ENCODE measurements at regions not wholly inside any gene's neighbourhood (a gene's known extent, or its start where the extent isn't known, plus 50 kb on each side); places are given as distances from the start of the nearest gene placed in this dataset.
"Not testable (repeated sequence)": the region's sequence is repeated elsewhere in the genome, so short reads cannot be mapped to it uniquely, and the experiment has no call there.

DNA sequence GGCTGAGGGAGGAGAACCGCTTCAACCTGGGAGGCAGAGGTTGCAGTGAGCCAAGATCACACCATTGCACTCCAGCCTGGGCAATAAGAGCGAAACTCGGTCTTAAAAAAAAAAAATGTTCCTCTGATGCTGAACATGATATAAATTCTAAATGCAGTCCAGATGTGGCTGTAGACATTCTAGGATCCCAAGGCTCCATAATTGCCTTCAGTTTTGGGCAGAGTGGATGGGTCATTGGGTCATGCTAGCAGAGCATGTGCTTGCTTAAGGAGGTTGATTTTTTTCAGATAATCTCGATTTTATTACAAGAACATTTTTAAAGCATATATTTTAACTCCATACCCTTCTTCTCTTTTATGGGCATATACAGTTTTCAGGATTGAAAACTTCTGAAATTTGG is 112.0 kb downstream of the UTRN start:
- no peak for DNase-seq

DNA sequence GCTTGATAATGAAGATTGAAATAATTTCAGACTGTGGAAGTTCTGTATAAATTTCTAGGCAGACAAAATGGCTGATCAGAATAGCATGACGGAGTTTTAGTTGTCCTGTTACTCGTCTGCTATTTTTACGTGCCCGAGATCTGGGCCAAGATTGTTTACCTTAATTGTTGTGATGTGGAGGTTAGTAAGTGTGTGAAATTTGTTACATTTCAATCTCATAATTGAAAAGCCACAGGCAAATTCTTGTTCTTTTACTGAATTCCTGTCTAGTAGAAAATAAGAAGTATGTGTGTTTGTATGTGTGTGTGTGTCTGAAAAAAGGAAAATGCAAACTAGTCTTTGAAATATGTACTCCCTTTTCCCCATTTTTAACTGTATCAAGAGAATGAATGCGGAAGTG is 115.2 kb downstream of the UTRN start:
- DNase-seq = no peak

DNA sequence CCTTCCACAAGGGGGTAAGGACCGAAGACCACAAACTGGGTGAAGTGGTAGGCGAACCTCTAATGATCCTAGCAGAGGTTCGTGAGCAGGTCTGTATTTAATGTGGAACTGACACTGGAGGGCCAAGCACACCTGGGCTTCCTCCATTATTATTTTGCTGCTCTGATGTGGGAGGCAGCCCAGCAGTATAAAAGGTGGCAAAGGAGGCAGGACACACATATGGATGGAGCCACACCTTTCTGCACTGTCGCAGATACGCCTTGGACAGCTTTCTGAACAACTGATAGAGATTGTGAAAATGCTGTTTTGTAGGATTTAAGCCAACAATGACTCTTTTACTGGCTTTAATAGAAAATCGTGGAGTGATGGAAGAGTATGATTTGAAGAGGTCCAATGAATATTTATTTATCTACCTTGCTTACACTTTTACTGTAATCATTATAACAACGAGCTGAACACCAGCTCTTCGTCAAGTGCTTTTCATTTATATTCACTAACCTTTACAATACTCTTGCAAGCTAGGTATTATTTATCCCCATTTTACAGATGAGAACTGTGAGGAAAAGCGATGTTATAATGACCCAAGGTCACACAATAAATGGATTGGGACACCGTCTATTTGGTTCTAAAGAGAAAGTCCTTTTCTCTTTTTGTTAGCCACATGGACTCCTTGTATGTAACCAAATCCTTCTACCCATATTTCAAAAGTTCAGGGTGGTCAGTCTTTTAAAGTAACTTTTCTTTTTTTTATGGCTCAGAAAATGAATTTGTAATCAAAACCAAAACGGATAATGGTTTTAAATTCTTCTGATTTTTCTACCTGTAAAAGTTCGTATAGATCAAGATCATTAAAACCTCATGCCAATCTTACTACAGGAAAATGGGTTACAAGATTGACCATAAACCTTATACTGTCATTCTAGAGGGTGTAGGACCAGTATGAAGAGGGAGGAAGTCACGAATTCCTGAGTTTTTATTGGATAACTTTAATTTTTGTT is 116.9 kb downstream of the UTRN start:
- DNase-seq = no peak

DNA sequence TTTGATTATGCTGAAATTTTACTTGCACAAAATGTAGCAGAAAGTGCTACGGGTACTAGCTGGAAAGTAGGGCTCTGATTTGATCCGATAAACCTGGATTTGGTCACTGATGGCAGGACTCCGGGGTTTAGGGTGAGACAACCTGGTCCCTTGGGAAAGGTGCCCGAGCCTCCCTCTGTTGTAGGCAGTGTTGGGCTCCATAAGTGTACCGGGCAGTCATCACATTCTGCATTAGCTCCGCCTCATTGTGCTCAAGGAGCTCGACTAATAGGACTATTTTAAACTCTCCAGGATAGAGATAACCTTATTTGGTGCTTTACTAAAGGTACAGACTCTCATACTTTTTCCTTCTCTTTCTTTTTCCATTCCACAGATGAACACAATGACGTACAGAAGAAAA is 117.6 kb downstream of the UTRN start:
- no peak for DNase-seq

DNA sequence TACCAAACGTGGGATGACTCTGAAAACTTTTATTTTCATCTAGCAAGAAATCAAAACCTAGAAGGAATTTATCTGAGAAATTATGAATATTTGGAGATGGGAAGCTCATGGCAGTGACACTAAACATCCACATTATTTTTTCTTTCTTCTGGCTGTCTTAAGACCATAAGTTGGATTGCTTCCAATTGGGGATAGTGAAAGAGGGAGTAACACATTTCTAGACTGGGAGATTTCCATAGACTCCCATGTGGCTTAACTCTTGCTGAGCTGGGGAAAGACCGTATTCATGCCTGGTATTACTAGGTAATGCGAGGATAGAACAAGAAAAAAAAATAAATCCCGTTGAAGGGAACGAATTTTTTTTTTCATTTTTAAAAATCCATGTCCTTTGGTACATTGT is 120.0 kb downstream of the UTRN start:
- no peak for DNase-seq

DNA sequence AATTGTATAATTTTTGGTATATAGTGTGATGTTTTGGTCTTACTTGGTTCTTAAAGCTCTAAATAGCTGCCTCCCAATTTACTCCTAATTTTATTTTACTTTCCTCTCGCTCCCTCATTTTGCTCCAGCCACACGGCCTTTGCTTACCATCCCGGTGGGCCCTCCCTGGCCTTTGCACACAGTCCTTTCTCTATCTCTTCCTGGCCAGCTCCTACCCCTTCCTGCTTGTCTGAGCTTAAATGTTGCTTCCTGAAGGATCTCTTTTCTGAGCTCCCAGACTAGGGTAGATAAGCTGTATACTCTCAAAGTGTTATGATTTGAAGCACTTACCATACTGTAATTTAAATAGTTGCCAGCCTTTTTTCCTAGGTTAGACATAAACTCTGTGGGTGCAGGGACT is 121.7 kb downstream of the UTRN start:
- no peak for DNase-seq

DNA sequence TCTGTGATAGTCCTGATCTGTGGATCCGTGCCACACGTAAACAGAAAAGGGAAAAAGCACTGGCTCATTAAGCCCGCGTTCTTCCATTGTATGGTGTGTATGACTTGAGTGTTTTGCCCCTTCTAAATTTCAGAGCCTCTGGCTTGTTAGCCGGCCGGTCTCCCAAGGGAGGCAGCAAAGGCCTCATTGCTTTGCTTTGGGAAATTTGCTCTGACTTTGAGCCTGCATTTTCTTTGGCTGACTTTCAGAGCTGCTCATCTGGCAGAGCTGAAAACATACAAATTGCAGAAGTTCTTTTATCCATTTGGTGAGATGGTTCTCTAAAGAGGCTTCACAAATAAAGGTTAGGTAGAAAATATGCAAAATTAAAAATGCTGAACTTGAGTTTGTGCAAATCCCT is 123.0 kb downstream of the UTRN start:
- DNase-seq = no peak

DNA sequence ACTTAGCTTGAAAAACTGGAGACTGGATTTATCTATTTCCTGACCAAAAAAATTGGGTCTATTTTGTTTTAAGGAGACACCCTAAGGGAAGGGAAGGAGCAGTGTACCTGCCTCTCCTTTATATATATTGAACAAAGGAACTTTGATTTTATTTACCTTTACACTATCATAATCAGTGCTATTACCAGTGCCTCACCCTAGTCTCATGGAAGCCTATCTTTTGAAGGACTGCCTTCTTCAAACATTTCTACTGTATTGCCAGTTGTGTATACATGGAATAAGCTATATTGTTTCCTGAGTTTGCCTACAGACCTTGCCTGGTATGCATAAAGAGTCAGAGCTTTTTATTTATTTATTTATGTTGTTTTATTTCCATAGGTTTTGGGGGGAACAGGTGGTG is 124.9 kb downstream of the UTRN start:
- DNase-seq = no peak

DNA sequence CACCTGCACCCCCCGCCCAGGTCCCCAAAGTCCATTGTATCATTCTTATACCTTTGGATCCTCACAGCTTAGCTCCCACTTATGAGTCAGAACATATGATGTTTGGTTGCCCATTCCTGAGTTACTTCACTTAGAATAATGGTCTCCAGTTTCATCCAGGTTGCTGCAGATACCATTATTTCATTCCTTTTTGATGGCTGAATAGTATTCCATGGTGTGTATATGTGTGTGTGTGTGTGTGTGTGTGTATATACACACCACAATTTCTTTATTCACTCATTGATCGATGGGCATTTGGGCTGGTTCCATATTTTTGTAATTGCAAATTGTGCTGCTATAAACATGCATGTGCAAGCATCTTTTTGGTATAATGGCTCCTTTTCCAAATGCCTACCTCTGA is 125.4 kb downstream of the UTRN start:
- DNase-seq = not testable (repeated sequence)

DNA sequence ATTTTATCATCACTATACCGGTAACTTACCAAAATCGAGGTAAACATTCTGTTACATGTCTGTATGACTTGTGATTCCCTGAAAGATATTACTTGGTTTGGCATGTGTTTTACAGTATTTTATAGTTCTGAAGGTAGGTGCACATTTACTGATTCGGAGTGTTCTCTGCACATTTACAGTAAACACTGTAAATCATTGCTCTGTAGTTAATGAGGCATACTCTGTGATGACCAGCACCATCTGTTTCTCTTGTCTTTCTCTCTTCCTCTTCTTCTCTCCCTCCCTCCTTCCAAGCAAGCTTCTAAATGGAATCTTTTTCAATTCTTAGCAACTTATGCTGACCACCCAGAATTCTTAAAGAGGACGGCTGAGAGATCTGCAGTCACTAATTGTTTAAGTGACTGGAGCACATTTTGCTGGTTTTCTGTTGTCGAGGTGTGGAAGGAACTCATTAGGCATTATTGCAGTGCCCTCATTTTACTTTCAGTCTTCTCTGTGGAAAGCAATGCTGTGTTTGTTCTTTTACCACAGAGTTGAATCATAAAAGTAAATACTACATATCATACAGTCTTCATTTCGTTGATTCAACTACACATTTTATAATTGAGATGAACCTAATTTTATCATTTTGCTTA is 126.5 kb downstream of the UTRN start:
- DNase-seq = no peak

DNA sequence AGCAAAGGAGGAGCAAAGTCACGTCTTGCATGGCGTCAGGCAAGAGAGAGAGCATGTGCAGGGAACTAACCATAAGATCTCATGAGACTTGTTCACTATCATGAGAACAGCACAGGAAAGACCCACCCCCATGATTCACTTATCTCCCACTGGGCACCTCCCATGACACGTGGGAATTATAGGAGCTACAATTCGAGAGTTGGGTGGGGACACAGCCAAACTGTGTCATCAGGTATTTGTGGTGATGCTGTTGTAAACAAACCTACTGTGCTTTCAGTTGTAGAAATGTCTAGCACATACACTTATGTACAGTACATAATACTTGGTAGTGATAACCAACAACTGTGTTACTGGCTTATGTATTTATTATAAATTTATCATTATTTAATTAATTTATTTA is 128.3 kb downstream of the UTRN start:
- DNase-seq = no peak

DNA sequence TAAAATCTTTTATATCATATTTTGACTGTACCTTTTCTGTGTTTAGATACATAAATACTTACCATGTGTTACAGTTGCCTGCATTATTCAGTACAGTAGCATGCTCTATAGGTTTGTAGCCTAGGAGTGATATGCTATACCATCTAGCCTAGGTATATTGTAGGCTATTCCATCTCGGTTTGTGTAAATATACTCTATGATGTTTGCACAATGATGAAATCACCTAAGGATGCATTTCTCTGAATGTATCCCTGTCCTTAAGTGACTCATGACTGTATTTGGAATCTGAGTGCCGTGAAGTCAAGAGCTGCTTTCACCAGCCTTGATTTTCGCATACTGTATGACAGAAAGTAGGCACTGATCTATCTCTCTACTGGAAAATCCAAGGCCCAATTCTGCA is 129.9 kb downstream of the UTRN start:
- DNase-seq = no peak

DNA sequence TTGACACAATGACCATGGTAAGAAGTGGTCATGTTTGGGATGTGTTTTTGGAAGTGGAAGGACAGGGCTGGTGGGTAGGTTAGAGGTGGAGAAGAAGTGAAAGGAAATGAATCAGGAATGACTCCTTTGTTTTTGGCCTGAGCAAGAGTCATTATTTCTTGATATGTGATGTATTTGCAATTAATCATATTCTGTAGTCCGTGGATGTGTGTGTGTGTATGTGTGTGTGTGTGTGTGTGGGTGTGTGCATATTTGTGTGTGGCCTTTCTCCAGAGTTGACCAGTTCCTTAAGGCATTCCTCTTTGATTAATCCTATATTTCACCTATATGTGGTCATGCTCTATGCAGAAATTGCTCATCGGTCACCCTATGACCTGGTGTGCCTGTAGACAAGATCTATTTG is 130.7 kb downstream of the UTRN start:
- no peak for DNase-seq

DNA sequence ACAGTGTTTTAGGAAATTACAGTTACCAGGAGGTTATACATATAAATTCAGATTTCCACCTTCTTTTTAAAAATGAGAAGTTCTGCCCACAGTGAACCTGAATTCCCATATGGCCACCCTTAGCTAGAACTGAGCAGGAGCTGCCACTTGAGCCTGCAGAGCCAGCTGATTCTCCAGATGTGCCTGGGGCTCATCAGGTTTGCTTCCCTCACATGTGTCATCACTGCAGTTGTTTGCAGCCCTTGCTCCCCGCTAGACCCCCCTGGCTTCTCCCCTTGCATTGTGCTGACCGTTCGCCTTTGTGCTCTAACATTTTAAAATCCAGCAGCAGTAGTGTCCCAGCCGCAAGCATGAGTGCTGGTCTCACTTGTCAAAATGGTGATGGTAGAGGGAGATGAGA is 131.1 kb downstream of the UTRN start:
- DNase-seq = no peak

DNA sequence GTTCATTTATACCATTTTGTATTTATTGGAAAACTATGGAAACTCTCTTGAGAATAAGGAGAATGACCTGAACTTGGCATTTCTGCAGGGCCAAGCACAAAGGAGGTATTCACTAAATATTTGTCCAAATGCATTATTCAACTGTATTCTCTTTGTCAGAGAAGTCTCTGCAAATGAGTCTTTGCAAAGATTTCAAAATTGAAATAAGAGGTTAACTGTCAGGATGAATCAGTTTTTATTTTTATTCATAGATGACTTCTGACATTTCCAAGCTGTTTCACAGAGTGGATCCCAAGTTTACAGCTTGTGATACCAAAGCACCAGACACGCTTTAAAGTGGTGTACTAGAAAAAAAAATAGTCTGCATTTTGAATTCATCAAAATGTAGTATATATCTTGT is 131.6 kb downstream of the UTRN start:
- DNase-seq = no peak

DNA sequence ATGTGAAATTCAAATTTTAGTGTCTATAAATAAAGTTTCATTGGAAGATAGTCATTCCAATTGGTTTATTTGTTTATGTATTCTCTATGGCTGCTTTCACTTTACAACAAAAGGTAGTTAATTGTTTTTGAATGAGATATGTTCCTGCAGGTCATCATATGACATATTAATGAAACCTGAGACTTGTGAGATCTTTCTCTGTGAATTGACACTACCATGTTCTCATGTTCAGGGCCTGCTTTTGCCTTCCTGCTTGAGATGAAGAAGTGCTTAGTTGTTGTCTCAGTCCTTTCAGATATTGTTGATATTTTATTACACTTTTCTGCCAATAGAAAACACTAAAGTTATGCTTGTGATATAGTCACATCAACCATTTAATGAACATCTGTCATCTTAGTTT is 132.5 kb downstream of the UTRN start:
- DNase-seq = no peak

DNA sequence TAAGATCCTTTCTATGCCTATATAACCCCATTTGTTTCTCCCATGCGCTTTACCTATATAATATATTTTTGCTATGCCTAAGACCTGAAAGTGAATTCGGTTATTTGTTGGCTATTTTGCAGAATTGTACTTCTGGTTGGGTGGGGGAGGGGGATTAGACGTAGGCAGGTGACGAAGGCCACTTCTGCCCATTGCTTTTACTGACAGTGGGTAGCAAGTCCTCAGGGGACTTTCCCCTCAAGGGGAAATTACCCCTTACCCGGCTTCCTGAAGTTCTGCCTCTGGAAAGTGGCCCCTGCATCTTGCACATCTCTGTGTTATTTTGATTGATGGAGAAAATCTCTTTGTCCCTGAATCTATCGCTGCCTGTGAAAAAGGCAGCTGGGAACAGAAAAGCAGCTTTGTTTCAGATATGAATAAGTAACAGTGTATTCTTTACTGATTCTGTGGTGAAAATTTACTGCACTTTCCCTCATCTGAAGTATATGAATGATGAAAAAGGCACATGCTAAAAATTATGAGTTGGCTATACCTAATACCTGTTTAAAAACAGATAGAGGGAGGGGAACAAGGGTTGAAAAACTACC is 133.9 kb downstream of the UTRN start:
- no peak for DNase-seq

DNA sequence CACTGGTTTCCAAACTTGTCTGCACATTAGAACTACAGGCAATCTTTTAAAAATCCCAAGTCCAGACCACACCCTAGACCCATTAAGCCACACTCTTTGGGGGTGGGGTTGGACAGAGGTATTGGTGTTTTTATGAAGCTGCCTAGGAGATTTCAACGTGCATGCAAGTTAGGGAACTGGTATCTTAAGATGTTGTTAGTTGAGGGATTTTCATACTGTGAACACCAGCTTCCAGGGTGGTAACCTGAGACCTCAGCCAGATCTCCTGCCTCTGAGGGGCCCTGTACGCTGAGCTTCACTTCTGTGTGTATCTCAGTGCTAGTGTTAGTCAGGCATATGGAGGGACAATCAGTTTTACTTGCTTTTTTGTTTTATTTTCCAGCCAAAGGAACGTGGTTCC is 138.0 kb downstream of the UTRN start:
- DNase-seq = no peak

DNA sequence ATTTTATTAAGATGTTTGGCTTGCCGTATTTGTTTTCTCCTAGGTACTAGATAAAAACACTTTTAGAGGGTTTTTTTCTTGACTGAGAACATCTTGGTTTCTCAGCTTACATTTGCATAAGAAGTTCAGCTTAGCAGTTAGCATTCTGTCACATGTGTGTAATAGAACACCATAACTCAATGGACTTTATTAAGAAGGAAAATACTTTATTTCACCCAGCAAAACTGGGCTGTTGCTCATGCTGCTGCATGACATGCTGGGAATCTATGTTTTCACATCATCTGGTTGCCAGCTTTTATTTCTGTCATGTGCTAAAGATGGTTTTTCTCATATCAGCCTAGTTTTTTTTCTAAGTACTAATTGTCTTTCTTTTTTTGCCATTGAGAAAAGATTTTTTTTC is 144.6 kb downstream of the UTRN start:
- no peak for DNase-seq

DNA sequence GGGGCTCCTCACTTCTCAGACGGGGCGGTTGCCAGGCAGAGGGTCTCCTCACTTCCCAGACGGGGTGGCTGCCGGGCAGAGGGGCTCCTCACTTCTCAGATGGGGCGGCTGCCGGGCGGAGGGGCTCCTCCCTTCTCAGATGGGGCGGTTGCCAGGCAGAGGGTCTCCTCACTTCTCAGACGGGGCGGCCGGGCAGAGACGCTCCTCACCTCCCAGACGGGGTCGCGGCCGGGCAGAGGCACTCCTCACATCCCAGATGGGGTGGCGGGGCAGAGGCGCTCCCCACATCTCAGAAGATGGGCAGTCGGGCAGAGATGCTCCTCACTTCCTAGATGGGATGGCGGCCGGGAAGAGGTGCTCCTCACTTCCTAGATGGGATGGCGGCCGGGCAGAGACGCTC is 148.3 kb downstream of the UTRN start:
- DNase-seq = not testable (repeated sequence)

DNA sequence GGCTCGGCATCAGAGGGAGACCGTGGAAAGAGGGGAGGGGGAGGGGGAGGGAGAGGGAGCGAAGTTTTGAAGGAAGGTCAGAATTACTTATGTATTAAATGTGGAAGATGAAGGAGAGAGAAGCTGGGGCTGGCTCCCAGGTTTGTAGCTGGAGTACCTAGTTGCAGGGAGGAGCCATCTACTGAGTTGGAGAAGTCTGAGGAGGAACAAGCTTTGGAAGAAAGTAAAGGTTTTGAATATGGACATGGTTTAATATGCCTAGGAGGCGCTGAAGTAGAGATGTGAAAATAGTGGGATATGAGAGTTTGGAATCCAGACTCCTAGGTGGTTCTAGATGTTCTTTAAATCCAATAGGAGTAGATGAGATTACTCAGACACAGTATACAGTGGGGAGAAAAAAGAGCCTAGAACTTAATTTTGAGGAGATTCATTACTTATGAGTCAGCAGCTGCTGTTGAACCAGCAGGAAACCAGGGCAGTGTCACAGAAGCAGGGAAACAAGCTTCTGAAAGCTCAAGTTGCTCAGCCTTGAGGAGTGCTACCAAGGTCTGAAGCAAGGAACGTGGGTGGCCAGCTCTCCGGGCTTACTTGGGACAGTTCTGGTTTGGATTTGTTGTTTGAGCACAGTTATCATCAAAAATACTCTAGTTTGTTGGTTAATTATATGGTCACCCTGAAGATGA is 149.3 kb downstream of the UTRN start:
- no peak for DNase-seq

DNA sequence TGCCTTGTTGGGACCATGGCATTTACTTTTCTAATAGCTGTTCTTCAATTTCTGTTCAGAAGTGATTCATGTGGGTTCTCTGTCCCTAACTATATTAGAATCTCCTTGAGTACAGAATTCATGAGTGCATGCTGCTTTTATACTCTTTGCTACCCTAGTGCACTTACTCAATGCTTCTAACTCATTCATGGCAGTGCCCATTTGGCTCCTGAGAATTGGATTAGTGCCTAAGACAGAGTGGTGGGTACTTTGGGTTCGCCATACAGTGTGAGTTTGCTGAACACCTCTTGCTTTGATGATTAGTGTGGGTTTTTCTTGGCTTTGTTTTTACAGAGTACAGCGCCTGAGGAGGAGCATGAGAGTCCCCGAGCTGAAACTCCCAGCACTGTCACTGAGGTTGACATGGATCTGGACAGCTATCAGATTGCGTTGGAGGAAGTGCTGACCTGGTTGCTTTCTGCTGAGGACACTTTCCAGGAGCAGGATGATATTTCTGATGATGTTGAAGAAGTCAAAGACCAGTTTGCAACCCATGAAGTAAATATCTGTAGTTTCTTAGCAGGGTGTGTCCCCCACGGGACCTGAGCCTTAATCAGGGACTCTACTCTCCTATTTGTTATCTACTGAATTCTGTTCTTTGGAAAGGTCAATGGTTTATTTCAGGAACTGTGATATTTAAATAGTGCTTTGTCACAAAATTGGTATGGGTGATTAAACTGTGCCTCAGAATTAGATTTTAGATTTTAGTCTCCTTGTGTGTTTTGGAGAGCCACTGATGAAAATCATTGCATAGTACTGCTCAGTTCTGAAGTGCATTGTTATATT is 150.7 kb downstream of the UTRN start:
- no peak for DNase-seq

DNA sequence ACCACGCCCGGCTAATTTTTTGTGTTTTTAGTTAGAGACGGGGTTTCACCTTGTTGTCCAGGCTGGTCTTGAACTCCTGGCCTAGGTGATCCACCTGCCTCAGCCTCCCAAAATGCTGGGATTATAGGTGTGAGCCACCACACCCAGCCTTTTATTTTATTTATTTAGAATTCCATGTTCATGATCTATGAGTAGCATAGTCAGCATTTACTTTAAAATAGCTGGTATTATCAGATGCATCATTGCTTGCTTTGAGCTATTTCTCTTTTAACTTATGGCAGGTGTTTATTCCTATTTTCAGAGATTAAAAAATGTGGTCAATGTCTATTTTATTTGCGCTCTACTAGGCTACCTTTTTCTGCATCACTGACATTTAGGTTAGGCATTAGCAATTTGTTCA is 152.0 kb downstream of the UTRN start:
- DNase-seq = no peak
